PC-9 (cell line): ENCODE measurements at regions not wholly inside any gene's neighbourhood (a gene's known extent, or its start where the extent isn't known, plus 50 kb on each side); places are given as distances from the start of the nearest gene placed in this dataset.

Experiments used
- BruUV-seq: library from RNA; stranded (reverse); fragments of 400-500 nt; replicated peaks from 2 replicates; lab custom pipeline; 2021; lab: Mats Ljungman, UMichigan
- CTCF ChIA-PET: fragments of 300-600 bp; sonication (Branson Sonifier 250); formaldehyde crosslinking; loops from one replicate; lab custom pipeline; 2022; ENCODE audit warnings: antibody characterized with exemption; lab: Charles Lee
- POLR2A ChIA-PET: fragments of 300-600 bp; sonication (Branson Sonifier 250); formaldehyde crosslinking; loops from one replicate; lab custom pipeline; 2022; ENCODE audit warnings: antibody characterized with exemption; ENCODE audit not compliant: unreplicated experiment; lab: Charles Lee
- DNase-seq, 2 experiments: peaks; one replicate each; pipeline versions ENCODE4 v3.0.0 to v3.0.0-alpha.2; 2015 to 2022; ENCODE audit warnings: mixed read lengths in 1 of 2
- H2AFZ ChIP-seq: fragments of 200-600 bp; sonication (generic); 2 replicates; pipeline ENCODE4 v1.8.1; 2017; ENCODE audit warnings: antibody characterized with exemption
- H3F3A ChIP-seq: fragments of 200-600 bp; sonication (generic); 2 replicates; pipeline ENCODE4 v1.8.1; 2017; ENCODE audit warnings: antibody characterized with exemption, mild to moderate bottlenecking, low read depth; ENCODE audit not compliant: insufficient read depth
- H3K27ac ChIP-seq: fragments of 200-600 bp; sonication (generic); 2 replicates; pipeline ENCODE4 v1.6.1; 2016; ENCODE audit warnings: mixed run types
- H3K27me3 ChIP-seq: fragments of 200-600 bp; sonication (generic); 2 replicates; pipeline ENCODE4 v1.6.1; 2016; ENCODE audit warnings: low read depth, mixed run types; ENCODE audit not compliant: insufficient read depth
- H3K36me3 ChIP-seq: fragments of 200-600 bp; sonication (generic); 2 replicates; pipeline ENCODE4 v1.6.1; 2016; ENCODE audit warnings: low read depth, mixed run types
- H3K4me1 ChIP-seq: fragments of 200-600 bp; sonication (generic); replicated peaks from 2 replicates; pipeline ENCODE4 v1.6.1; 2016; ENCODE audit warnings: mixed run types; ENCODE audit not compliant: insufficient read depth
- H3K4me2 ChIP-seq: fragments of 200-600 bp; sonication (generic); 2 replicates; pipeline ENCODE4 v1.6.1; 2017; ENCODE audit warnings: mixed run types
- H3K4me3 ChIP-seq: fragments of 200-600 bp; sonication (generic); 2 replicates; pipeline ENCODE4 v1.6.1; 2016; ENCODE audit warnings: mixed run types
- H3K79me2 ChIP-seq: fragments of 200-600 bp; sonication (generic); 2 replicates; pipeline ENCODE4 v1.6.1; 2017; ENCODE audit warnings: low read depth, mixed run types
- H3K9me2 ChIP-seq: fragments of 200-600 bp; sonication (generic); 2 replicates; pipeline ENCODE4 v1.8.1; 2017; ENCODE audit warnings: mild to moderate bottlenecking; ENCODE audit not compliant: insufficient read depth
- H3K9me3 ChIP-seq: fragments of 200-600 bp; sonication (generic); 2 replicates; pipeline ENCODE4 v1.8.1; 2016; ENCODE audit warnings: low read depth; ENCODE audit not compliant: insufficient read depth
- H4K20me1 ChIP-seq: fragments of 200-600 bp; sonication (generic); 2 replicates; pipeline ENCODE4 v1.8.1; 2017; ENCODE audit not compliant: insufficient read depth
- CTCF ChIP-seq: fragments of 200-600 bp; sonication (generic); conservative IDR thresholded peaks from 2 replicates; pipeline ENCODE4 v1.6.1; 2017; ENCODE audit warnings: mixed run types, antibody characterized with exemption, mild to moderate bottlenecking, moderate library complexity
- EZH2 ChIP-seq: fragments of 200-600 bp; sonication (generic); IDR thresholded peaks from 2 replicates; pipeline ENCODE4 v1.8.0; 2017; ENCODE audit warnings: antibody characterized with exemption, low read depth
- intact Hi-C: fragments of 100-400 bp; cut with micrococcal nuclease; formaldehyde crosslinking; loops from one replicate; pipeline ENCODE4 v1.10.0; 2022; ENCODE audit not compliant: unreplicated experiment

GRCh38 chr4:32061916-32062315, 1341.7 kb downstream of the PCDH7 start:
- Histone ChIP-seq H3K27ac (no peak overlapping the region), H3K9me2 (no peaks in the 10 kb centered on the region), H4K20me1 (no peaks in the 10 kb centered on the region), H3K4me2 (no peak overlapping the region), H3F3A (no peaks in the 10 kb centered on the region), H3K4me3 (no peak overlapping the region), H3K27me3 (no peaks in the 10 kb centered on the region), H3K79me2 (no peaks in the 10 kb centered on the region), H2AFZ (no peak overlapping the region), H3K9me3 (no peaks in the 10 kb centered on the region), H3K36me3 (no peaks in the 10 kb centered on the region), H3K4me1 (no peaks in the 10 kb centered on the region)
- no peak for DNase-seq
- BruUV-seq: no TSS peak
- CTCF ChIA-PET: no interaction called here
- POLR2A ChIA-PET: no interaction called here
- intact Hi-C loops: no loop called here
- TF ChIP-seq EZH2: no peak
- no peak for TF ChIP-seq CTCF

DNA sequence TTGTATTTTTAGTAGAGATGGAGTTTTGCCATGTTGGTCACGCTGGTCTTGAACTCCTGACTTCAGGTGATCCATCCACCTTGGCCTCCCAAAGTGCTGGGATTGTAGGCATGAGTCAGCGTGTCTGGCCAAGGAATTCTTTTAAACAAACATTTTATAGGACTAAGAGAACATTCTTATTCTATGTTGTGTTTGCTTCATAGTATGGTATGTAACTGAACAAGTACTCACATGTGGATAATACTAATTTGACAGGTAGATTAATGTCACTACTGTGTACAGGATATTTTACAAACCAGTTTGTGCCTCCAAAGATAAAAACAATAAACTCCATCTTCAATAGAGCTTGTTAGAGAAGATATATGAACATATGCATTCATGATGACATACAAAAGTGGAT, 1353.4 kb downstream of the PCDH7 start:
- CTCF ChIA-PET: no interaction called here
- intact Hi-C loops: no loop called here
- no peak for DNase-seq
- H2AFZ ChIP-seq: no peak overlapping the region
- H3K4me3 ChIP-seq: no peak overlapping the region
- BruUV-seq: no TSS peak
- H3K4me2 ChIP-seq: no peak overlapping the region
- H3F3A ChIP-seq: no peaks in the 10 kb centered on the region
- H3K9me2 ChIP-seq: no peaks in the 10 kb centered on the region; the same call in 1 of the 2 replicates
- no peaks in the 10 kb centered on the region for H3K36me3 ChIP-seq
- H3K27me3 ChIP-seq: no peaks in the 10 kb centered on the region
- no peaks in the 10 kb centered on the region for H3K9me3 ChIP-seq
- no peak overlapping the region for H3K27ac ChIP-seq
- TF ChIP-seq EZH2 (no peak), CTCF (no peak)
- H4K20me1 ChIP-seq: no peaks in the 10 kb centered on the region
- no peaks in the 10 kb centered on the region for H3K79me2 ChIP-seq
- no peaks in the 10 kb centered on the region for H3K4me1 ChIP-seq
- POLR2A ChIA-PET: no interaction called here

DNA sequence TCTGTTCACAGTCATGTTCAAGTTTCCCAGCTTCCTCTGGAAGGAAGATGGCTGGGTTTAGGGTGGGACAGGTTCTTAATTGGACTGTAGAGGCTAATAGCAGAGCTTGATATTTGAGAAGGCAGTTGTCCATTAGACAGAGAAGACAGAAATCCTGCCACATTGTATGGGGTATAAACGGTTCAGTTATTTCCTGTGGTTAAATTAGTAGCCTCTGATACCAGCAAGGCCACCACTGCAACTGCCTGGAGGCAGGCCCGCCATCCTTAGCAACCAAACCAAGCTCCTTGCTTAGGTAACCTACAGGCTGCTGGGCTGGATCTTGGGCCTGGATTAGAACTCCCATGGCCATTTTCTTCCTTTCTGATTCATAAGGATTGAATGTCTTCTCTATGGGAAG, 1367.0 kb downstream of the PCDH7 start:
- Histone ChIP-seq H3K36me3 (no peaks in the 10 kb centered on the region), H4K20me1 (no peaks in the 10 kb centered on the region), H3K79me2 (no peaks in the 10 kb centered on the region), H3K4me2 (no peak overlapping the region), H3K4me1 (no peaks in the 10 kb centered on the region), H3K9me2 (no peaks in the 10 kb centered on the region), H3K27ac (no peak overlapping the region), H3F3A (no peaks in the 10 kb centered on the region), H3K4me3 (no peak overlapping the region), H3K9me3 (no peaks in the 10 kb centered on the region), H3K27me3 (no peaks in the 10 kb centered on the region), H2AFZ (no peak overlapping the region)
- ChIA-PET CTCF (no interaction called here), POLR2A (no interaction called here)
- BruUV-seq: no TSS peak
- intact Hi-C loops: no loop called here
- DNase-seq: no peak
- TF ChIP-seq EZH2: no peak
- no peak for TF ChIP-seq CTCF
